ENCODE measurements at regions not wholly inside any gene's neighbourhood (a gene's known extent, or its start where the extent isn't known, plus 50 kb on each side); places are given as distances from the start of the nearest gene placed in this dataset.

DNA sequence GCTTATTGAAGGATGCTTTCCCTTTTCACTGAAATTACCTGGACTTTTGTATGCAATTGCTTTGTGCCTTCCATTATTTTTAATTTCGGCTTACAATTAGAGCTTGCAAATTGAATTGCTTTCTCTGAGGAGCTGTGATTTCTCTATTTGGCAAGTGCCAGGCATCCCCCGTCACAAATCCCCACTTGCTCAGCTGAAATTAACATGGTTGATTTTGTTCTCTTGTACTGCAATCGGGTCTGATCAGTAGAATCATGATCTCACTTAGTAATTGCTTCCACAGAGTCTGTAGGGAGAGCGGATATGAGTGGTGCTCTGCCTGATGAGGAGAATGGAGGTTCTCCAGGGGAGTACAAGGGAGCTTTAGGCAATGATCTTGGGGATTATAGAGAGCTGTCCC lies 495.5 kb upstream of the SGCD start:
- DNase-seq (ENCODE audit: low read depth) = no peak
- TF ChIP-seq, protein P1, sequence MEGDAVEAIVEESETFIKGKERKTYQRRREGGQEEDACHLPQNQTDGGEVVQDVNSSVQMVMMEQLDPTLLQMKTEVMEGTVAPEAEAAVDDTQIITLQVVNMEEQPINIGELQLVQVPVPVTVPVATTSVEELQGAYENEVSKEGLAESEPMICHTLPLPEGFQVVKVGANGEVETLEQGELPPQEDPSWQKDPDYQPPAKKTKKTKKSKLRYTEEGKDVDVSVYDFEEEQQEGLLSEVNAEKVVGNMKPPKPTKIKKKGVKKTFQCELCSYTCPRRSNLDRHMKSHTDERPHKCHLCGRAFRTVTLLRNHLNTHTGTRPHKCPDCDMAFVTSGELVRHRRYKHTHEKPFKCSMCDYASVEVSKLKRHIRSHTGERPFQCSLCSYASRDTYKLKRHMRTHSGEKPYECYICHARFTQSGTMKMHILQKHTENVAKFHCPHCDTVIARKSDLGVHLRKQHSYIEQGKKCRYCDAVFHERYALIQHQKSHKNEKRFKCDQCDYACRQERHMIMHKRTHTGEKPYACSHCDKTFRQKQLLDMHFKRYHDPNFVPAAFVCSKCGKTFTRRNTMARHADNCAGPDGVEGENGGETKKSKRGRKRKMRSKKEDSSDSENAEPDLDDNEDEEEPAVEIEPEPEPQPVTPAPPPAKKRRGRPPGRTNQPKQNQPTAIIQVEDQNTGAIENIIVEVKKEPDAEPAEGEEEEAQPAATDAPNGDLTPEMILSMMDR (IDR thresholded peaks at IDR 0.05; ENCODE audit: insufficient read depth, low read depth, low read length, missing control alignments) = no peak
- H3K4me3 ChIP-seq (ENCODE audit: low read length) = no peak overlapping the region

DNA sequence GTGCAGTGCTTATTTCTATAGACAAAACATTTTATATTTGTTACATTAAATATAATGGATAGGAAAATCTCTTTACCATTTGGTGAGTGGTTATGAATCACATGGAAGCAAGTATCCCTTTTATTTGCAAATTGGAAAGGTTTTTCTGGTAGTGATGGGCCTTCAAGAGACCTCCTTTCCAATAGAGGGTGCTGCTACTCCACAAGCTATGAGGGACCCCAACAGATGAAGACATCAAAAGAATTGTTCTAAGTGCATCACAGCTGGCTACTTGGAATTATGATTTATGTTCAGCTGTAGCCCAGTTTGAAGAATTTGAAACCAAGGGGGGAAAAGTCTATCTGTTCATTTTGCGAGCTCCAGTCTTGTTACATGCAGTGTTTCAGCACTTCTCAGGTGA lies 493.7 kb upstream of the SGCD start:
- TF ChIP-seq, protein P1 (IDR thresholded peaks at IDR 0.05; ENCODE audit: insufficient read depth, low read depth, low read length, missing control alignments) = no peak
- no peak for DNase-seq (ENCODE audit: low read depth)
- H3K4me3 ChIP-seq (ENCODE audit: low read length) = no peak overlapping the region

DNA sequence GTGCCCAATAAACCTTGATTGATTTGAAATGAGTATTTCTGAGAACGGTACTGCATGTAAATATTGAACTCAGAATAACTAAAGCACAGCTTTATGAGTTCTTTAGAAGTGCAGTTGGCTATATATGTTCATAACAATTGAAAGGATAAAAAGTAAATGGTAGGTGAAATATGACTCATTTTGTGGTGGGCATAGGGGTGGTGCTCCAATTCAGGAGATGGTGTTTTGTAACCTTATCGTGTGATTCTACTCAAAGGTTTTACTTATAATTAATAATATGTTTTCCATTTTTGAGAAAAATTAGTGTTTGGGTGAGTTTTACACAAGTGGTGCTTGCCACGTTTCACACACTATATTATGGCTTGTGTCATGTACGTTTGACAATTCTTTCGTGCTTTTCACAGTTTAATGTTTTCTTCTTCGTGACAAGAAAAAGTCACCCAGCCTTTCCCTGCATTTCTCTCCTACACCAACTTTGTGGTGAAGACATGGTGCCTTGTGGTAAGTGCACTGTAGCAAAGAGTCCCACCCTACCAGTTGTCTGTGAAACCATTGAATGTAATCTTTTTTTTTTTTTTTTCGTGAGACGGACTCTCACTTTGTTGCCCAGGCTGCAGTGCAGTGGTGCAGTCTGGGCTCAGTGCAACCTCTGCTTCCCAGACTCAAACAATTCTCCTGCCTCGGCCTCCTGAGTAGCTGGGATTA lies 492.5 kb upstream of the SGCD start:
- H3K4me3 ChIP-seq (ENCODE audit: low read length) = no peak overlapping the region
- TF ChIP-seq, protein P1 (IDR thresholded peaks at IDR 0.05; ENCODE audit: insufficient read depth, low read depth, low read length, missing control alignments) = no peak
- no peak for DNase-seq (ENCODE audit: low read depth)

DNA sequence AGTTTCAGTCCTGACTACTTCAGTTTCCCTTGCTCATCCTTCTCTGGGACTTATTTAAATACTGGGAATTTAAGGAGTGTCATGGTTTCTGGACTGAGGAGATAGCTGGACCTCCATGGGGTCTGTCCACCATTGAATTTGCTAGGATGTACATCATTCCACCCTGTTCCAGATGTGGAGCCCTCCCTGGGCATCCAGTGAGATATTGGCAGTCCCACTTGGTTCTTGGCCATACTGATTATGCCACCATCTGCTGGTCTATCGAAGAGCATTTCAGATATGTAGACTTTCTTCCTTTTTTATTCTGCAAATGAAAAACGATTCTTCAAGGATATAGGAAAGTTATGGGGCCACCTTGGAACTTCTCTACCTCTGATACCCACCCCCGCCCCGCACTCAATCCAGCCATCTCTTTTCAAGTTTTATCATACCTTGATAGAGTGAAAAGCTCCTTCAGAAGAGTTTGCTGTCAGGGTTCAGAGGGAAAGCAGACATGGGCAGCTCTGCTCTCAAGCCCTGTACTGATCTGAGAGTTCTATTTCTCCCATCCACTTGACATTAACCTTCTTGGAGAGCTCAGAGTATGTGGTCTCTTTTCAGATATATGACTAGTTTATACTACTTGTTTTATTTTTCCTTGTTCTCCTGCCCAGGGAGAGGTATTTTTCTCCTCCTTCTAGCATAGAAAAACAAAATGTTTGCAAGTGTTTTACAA lies 490.7 kb upstream of the SGCD start:
- TF ChIP-seq, protein P1 (IDR thresholded peaks at IDR 0.05; ENCODE audit: insufficient read depth, low read depth, low read length, missing control alignments) = no peak
- no peak for DNase-seq (ENCODE audit: low read depth)

DNA sequence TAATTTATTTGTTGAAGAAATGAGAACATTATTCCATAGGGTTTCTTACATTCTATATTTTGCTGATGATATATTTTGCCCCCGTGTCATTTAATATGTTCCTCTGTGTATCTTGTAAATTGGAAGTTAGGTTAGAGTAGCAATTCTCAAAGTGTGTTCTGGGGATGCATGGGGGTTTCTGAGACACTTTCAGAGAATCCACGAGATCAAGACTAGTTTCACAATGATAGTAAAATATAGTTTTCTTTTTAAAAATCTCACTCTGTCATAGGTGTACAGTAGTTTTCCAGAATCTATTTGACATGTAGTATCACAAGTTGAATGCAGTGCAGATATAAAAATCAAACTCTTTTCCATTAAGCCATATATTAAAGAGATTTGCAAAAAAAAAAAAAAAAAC lies 488.6 kb upstream of the SGCD start:
- TF ChIP-seq, protein P1 (IDR thresholded peaks at IDR 0.05; ENCODE audit: insufficient read depth, low read depth, low read length, missing control alignments) = no peak
- no peak for DNase-seq (ENCODE audit: low read depth)
- H3K4me3 ChIP-seq (ENCODE audit: low read length) = no peak overlapping the region

More for the DNA sequence above, 490.7 kb upstream of the SGCD start:
- no peak overlapping the region for H3K4me3 ChIP-seq (ENCODE audit: low read length)

DNA sequence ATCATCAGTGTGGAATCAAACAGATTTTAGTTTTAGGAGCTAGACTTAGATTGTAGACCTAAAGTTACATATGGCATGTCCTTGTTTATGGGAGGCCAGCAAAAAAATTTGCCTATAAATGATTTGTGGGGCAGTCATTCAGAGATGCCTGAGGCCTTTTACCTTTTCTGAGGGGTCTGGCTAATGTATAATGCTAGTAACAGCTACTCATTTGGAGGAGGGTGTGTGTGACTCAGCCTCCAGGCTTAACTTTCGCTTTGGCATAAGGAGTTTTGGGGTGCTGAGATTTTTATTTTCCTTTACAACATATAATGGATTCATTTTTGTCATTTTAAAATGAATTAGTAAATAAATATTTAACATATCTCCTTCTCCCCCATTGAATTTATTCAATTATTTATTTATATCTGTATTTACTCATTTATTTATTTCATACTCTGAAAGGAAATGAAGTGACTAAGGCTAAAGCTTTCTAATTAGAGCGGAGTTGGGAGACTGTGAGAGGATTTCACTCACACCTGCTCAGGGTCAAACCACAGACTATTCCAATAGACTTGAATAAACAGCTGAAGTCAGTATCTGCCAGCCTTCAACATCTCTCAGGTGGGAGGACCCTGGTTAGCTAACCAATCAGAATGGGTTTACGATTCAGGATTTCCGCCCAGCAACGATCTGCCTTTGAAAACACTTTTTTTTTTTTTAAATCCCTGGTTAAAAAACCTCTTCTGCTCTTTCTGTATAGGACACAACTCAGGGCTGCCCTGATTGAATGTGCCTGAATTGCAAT lies 487.5 kb upstream of the SGCD start:
- TF ChIP-seq, protein P1 (IDR thresholded peaks at IDR 0.05; ENCODE audit: insufficient read depth, low read depth, low read length, missing control alignments) = no peak
- DNase-seq (ENCODE audit: low read depth) = no peak
- no peak overlapping the region for H3K4me3 ChIP-seq (ENCODE audit: low read length)
